ENCODE measurements at regions not wholly inside any gene's neighbourhood (a gene's known extent, or its start where the extent isn't known, plus 50 kb on each side); places are given as distances from the start of the nearest gene placed in this dataset.

DNA sequence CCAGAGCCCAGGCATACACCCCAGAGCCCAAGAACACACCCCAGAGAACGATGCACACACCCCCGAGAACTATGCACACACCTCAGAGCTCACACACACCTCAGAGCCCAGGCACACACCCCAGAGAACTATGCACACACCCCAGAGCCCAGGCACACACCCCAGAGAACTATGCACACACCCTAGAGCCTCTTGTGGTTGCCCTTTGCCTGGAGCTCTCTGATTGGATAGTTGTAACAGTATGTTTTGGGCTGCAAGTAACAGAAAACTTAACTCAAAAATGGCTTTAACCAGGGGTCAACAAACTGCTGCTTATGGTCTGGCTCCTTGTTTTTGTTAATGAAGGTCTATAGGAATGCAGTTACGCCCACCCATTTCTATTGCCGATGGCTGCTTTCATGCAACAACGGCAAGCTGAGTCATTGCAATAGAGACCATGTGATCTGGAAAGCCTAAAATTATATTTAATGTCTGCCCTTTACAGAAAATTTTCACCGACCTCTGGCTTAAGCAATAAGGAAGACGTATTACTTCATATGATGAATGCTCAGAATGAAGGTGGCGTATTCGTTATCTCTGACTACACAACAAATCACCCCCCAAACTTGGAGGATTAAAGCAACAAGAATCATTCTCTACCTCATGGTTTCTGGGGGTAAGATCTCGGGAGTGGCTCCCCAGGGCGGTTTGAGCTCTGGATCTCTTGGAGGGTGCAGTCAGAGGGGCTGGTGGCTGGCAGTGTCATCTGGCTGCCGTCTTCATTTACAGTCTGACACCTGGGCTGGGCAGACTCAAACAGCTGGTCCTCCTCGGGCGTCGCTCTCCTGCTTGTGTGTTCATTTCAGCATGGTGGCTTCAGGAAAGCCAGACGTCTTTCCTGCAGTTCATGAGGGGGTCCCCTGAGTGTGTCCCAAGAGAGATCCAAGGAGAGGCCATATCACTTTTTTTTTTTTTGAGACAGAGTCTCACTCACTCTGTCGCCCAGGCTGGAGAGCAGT, 66.3 kb upstream of the NCOR2 start:
- TF ChIP-seq POLR2A (IDR thresholded peaks at IDR 0.05; ENCODE audit: low read depth, low read length) (no peak), SPI1 (IDR thresholded peaks at IDR 0.05; ENCODE audit: low read depth, low read length) (no peak), TAF1 (IDR thresholded peaks at IDR 0.05; ENCODE audit: low read depth, low read length) (no peak)

All from GM12891 (cell line).